VCaP (cell line): ENCODE measurements at regions not wholly inside any gene's neighbourhood (a gene's known extent, or its start where the extent isn't known, plus 50 kb on each side); places are given as distances from the start of the nearest gene placed in this dataset.
A peak's percentile ranks its signal among the peaks of the same experiment; 100 is the strongest.

Experiments
- H3K27ac ChIP-seq: fragments of 450-650 bp; 2 replicates; pipeline ENCODE4 v1.5.1; 2017
- CTCF ChIP-seq: fragments of 450-650 bp; conservative IDR thresholded peaks from 2 replicates; pipeline ENCODE4 v1.5.1; 2017; ENCODE audit warnings: mild to moderate bottlenecking, moderate library complexity

GRCh38 chr1:41995441-41996130 lies 76.9 kb upstream of the HIVEP3 start:
- H3K27ac ChIP-seq = no peak overlapping the region
- no peak for TF ChIP-seq CTCF

- TF ChIP-seq CTCF = no peak
- no peak overlapping the region for H3K27ac ChIP-seq
These were observed 75.6 kb upstream of the HIVEP3 start for GRCh38 chr1:41994195-41994894.

- TF ChIP-seq CTCF = no peak
- no peak overlapping the region for H3K27ac ChIP-seq
These were observed 64.7 kb upstream of the HIVEP3 start for GRCh38 chr1:41983451-41983850.

- no peak for TF ChIP-seq CTCF
These were observed 63.1 kb upstream of the HIVEP3 start for GRCh38 chr1:41981796-41982195.

GRCh38 chr1:41980827-41981653 lies 62.3 kb upstream of the HIVEP3 start:
- peak overlapping the region; percentile 85 for H3K27ac ChIP-seq
- TF ChIP-seq CTCF = no peak

More at GRCh38 chr1:41981796-41982195, 63.1 kb upstream of the HIVEP3 start:
- H3K27ac ChIP-seq = peak overlapping the region; percentile 85

GRCh38 chr1:41978986-41979385 lies 60.3 kb upstream of the HIVEP3 start:
- no peak overlapping the region for H3K27ac ChIP-seq
- TF ChIP-seq CTCF = no peak

- no peak overlapping the region for H3K27ac ChIP-seq
- no peak for TF ChIP-seq CTCF
These were observed 58.6 kb upstream of the HIVEP3 start for GRCh38 chr1:41977326-41977725.
